ENCODE measurements at regions not wholly inside any gene's neighbourhood (a gene's known extent, or its start where the extent isn't known, plus 50 kb on each side); places are given as distances from the start of the nearest gene placed in this dataset.

DNA sequence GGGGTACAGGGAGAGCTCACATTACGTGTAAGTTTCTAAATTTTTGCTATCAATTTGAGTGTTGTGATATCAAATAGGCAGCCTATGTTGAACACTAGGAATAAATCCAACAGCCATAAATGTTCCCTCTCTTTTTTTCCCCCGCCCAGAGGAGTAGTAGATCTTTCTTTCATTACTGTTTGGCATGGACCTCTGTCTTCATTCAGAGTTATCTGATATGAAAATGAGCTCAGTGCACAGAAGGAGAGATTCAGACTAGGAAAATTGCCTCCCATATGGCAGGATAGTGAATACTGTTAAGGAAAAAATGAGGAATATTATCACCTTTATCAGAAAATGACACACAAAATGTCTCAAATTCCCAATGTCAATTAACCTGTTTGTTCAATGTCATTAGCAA, 110.0 kb upstream of the EYS start:
- WGBS, 2 donors (ENCODE audit: low coverage in 1 of 2) = 50 to 61% methylated on average over 2 of the region's 2 CpGs
- H3K4me1 ChIP-seq = no peaks in the 10 kb centered on the region
- intact Hi-C loops (cut with DNase I; ENCODE audit: low total_unique reads) (no loop called here), in situ Hi-C loops (cut with MboI; ENCODE audit: low pct_ligation_motif_present in 1 of 4, low pct_unique_long_range_greater_than_20kb in 1 of 4, low sequenced_read_pairs in 3 of 4) (no loop called here)
- H3K9me3 ChIP-seq = no peaks in the 10 kb centered on the region
- no peak for DNase-seq
- H3K4me3 ChIP-seq = no peak overlapping the region
- TF ChIP-seq EP300 (IDR thresholded peaks at IDR 0.05; ENCODE audit: low read depth) = no peak
- TF ChIP-seq, protein P1, sequence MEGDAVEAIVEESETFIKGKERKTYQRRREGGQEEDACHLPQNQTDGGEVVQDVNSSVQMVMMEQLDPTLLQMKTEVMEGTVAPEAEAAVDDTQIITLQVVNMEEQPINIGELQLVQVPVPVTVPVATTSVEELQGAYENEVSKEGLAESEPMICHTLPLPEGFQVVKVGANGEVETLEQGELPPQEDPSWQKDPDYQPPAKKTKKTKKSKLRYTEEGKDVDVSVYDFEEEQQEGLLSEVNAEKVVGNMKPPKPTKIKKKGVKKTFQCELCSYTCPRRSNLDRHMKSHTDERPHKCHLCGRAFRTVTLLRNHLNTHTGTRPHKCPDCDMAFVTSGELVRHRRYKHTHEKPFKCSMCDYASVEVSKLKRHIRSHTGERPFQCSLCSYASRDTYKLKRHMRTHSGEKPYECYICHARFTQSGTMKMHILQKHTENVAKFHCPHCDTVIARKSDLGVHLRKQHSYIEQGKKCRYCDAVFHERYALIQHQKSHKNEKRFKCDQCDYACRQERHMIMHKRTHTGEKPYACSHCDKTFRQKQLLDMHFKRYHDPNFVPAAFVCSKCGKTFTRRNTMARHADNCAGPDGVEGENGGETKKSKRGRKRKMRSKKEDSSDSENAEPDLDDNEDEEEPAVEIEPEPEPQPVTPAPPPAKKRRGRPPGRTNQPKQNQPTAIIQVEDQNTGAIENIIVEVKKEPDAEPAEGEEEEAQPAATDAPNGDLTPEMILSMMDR (IDR thresholded peaks at IDR 0.05) = no peak
- TF ChIP-seq POLR2A (IDR thresholded peaks at IDR 0.05) = no peak
- no peak for TF ChIP-seq POLR2AphosphoS5 (IDR thresholded peaks at IDR 0.05)
- no peak overlapping the region for H3K27ac ChIP-seq
- H3K36me3 ChIP-seq = no peaks in the 10 kb centered on the region
- H3K27me3 ChIP-seq = no peaks in the 10 kb centered on the region

DNA sequence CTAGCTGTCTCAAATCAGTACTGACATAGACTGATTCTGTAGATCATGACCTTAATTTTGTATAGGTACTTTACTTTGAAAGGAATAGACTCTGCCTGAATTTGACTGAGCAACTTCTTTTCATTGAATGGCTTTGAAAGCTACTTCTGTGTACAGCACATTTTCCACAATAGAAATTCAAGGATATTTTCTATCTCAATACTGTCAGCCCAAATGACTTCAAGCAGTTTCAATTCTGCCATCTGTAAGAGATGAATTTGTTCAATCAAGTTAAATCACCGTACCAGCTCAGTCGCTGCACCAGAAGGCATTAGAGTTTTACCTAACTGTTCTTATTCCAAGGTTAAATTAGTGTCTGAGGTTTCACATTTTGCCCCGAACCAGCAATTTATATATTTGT, 107.0 kb upstream of the EYS start:
- WGBS, 2 donors (ENCODE audit: low coverage in 1 of 2) = 72 to 76% methylated on average over 3 of the region's 3 CpGs
- no peaks in the 10 kb centered on the region for H3K4me1 ChIP-seq
- no peaks in the 10 kb centered on the region for H3K27me3 ChIP-seq
- no peak overlapping the region for H3K27ac ChIP-seq
- no peak for DNase-seq
- intact Hi-C loops (cut with DNase I; ENCODE audit: low total_unique reads) = no loop called here
- no peak overlapping the region for H3K4me3 ChIP-seq
- TF ChIP-seq POLR2AphosphoS5 (IDR thresholded peaks at IDR 0.05) = no peak
- TF ChIP-seq, protein P1 (IDR thresholded peaks at IDR 0.05) = no peak
- no peak for TF ChIP-seq EP300 (IDR thresholded peaks at IDR 0.05; ENCODE audit: low read depth)
- no peak for TF ChIP-seq POLR2A (IDR thresholded peaks at IDR 0.05)
- no peaks in the 10 kb centered on the region for H3K9me3 ChIP-seq
- H3K36me3 ChIP-seq = no peaks in the 10 kb centered on the region
- in situ Hi-C loops (cut with MboI; ENCODE audit: low pct_ligation_motif_present in 1 of 4, low pct_unique_long_range_greater_than_20kb in 1 of 4, low sequenced_read_pairs in 3 of 4) = no loop called here

DNA sequence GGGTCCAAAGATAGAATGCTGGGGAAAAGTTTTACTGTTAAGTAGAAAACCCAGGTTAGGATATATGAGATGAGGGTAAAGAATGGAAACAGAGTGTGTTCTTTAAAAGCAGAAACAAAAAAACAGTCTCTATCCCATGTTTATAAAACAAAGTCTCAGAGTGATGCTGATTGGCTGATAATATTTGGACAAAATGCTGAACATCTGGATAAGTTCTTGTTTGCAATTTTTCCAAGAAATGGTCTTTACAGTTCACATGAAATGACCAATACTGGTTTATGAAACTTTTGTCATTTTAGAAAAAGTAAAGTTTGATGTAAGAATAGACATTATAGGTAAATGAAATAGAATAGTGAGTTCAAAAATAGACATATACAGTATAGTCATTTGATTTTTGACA, 96.2 kb upstream of the EYS start:
- H3K4me1 ChIP-seq = no peaks in the 10 kb centered on the region
- intact Hi-C loops (cut with DNase I; ENCODE audit: low total_unique reads) = no loop called here
- no peaks in the 10 kb centered on the region for H3K9me3 ChIP-seq
- H3K4me3 ChIP-seq = no peak overlapping the region
- no peak overlapping the region for H3K27ac ChIP-seq
- TF ChIP-seq, protein P1 (IDR thresholded peaks at IDR 0.05) = no peak
- TF ChIP-seq POLR2AphosphoS5 (IDR thresholded peaks at IDR 0.05) = no peak
- no peak for TF ChIP-seq POLR2A (IDR thresholded peaks at IDR 0.05)
- TF ChIP-seq EP300 (IDR thresholded peaks at IDR 0.05; ENCODE audit: low read depth) = no peak
- DNase-seq = no peak
- no peaks in the 10 kb centered on the region for H3K36me3 ChIP-seq
- in situ Hi-C loops (cut with MboI; ENCODE audit: low pct_ligation_motif_present in 1 of 4, low pct_unique_long_range_greater_than_20kb in 1 of 4, low sequenced_read_pairs in 3 of 4) = no loop called here
- H3K27me3 ChIP-seq = no peaks in the 10 kb centered on the region

DNA sequence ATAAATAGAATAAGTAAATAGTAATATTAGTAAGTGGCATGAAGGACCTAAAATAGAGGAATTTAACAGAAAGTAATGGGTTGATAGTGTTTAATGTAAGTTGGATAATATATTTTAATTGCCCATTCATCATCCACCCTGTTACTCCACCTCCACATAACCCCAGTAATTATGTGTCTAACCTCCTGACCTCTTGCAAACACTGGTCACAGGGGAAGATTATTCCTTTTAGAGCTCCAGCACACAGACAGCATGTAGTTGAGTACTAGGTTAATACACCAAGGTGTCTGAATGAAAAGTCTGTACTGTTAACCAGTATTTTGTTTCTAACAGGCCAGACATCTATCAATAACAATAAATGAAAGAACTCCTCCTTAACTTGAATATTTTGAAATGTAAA, 92.4 kb upstream of the EYS start:
- no peak for TF ChIP-seq EP300 (IDR thresholded peaks at IDR 0.05; ENCODE audit: low read depth)
- no peaks in the 10 kb centered on the region for H3K27me3 ChIP-seq
- in situ Hi-C loops (cut with MboI; ENCODE audit: low pct_ligation_motif_present in 1 of 4, low pct_unique_long_range_greater_than_20kb in 1 of 4, low sequenced_read_pairs in 3 of 4) = no loop called here
- intact Hi-C loops (cut with DNase I; ENCODE audit: low total_unique reads) = no loop called here
- no peak overlapping the region for H3K27ac ChIP-seq
- H3K9me3 ChIP-seq = no peaks in the 10 kb centered on the region
- H3K36me3 ChIP-seq = no peaks in the 10 kb centered on the region
- no peak for DNase-seq
- no peak overlapping the region for H3K4me3 ChIP-seq
- H3K4me1 ChIP-seq = no peaks in the 10 kb centered on the region

DNA sequence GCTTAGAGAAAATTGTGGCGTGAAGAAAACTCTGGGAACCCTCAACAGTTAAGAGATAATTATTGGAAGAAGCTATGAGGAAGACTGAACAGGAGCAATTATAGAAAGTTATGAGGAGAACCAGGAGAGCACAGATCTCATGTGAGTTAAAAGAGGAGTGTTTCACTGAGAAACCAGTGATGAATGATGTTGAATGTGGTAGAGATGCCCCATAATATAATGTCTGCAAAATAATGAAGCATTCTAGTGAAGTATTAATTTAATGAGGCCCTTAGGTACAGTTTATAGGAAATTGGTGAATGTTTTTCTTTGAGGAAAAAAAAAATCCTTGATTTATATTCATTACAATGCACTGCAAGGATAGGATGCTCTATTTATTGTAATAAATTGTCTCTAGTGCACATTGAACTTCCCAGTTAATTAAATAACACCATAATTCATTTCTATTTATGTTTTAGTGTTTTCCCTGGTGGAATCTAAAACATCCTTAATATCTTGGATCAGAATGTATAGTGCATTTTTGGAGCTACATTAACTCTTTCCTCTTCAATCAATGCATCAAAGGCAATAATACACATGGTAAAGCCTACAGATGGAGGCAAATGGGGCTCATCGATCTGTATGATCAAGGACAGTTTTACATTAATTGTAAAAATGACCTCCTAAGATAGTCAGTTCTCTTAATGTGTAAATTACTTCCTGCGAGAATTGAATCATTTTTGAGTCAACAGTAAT, 91.4 kb upstream of the EYS start:
- intact Hi-C loops (cut with DNase I; ENCODE audit: low total_unique reads) = no loop called here

More for the DNA sequence above, 91.4 kb upstream of the EYS start:
- no peak overlapping the region for H3K27ac ChIP-seq
- no peak for TF ChIP-seq POLR2A (IDR thresholded peaks at IDR 0.05)
- TF ChIP-seq, protein P1 (IDR thresholded peaks at IDR 0.05) = no peak
- TF ChIP-seq POLR2AphosphoS5 (IDR thresholded peaks at IDR 0.05) = no peak
- no peak for TF ChIP-seq EP300 (IDR thresholded peaks at IDR 0.05; ENCODE audit: low read depth)
- no peak overlapping the region for H3K4me3 ChIP-seq
- H3K27me3 ChIP-seq = no peaks in the 10 kb centered on the region
- H3K36me3 ChIP-seq = no peaks in the 10 kb centered on the region
- no peaks in the 10 kb centered on the region for H3K4me1 ChIP-seq
- DNase-seq = no peak
- no peaks in the 10 kb centered on the region for H3K9me3 ChIP-seq
- WGBS, 2 donors (ENCODE audit: low coverage in 1 of 2) = 63% methylated on average over 3 of the region's 3 CpGs
- in situ Hi-C loops (cut with MboI; ENCODE audit: low pct_ligation_motif_present in 1 of 4, low pct_unique_long_range_greater_than_20kb in 1 of 4, low sequenced_read_pairs in 3 of 4) = no loop called here
